GM18511 (cell line): ENCODE measurements at regions not wholly inside any gene's neighbourhood (a gene's known extent, or its start where the extent isn't known, plus 50 kb on each side); places are given as distances from the start of the nearest gene placed in this dataset.

Experiments
- ATAC-seq: cut with Tn5 transposase; IDR thresholded peaks from one replicate; pipeline ENCODE4 v1.9.1; 2021; ENCODE audit warnings: mild to moderate bottlenecking, moderate library complexity; ENCODE audit not compliant: unreplicated experiment

- ATAC-seq = no peak
These were observed 584.8 kb downstream of the PLA2G4A start for GRCh38 chr1:187413405-187414169.

GRCh38 chr1:187415065-187415464, 586.3 kb downstream of the PLA2G4A start:
- ATAC-seq = no peak

GRCh38 chr1:187417520-187417919, 588.8 kb downstream of the PLA2G4A start:
- no peak for ATAC-seq

GRCh38 chr1:187433598-187433997, 604.8 kb downstream of the PLA2G4A start:
- no peak for ATAC-seq

GRCh38 chr1:187442603-187443002, 613.9 kb downstream of the PLA2G4A start:
- ATAC-seq = no peak

- ATAC-seq = no peak
These were observed 615.2 kb downstream of the PLA2G4A start for GRCh38 chr1:187443939-187444338.

GRCh38 chr1:187445066-187445465, 616.3 kb downstream of the PLA2G4A start:
- no peak for ATAC-seq

- ATAC-seq = no peak
These were observed 622.5 kb downstream of the PLA2G4A start for GRCh38 chr1:187451238-187451637.

GRCh38 chr1:187454010-187454409, 625.3 kb downstream of the PLA2G4A start:
- ATAC-seq = no peak

GRCh38 chr1:187456446-187456845, 627.7 kb downstream of the PLA2G4A start:
- no peak for ATAC-seq

GRCh38 chr1:187460093-187460492, 631.3 kb downstream of the PLA2G4A start:
- no peak for ATAC-seq

- no peak for ATAC-seq
These were observed 635.6 kb downstream of the PLA2G4A start for GRCh38 chr1:187464320-187464719.

- no peak for ATAC-seq
These were observed 636.7 kb downstream of the PLA2G4A start for GRCh38 chr1:187465441-187465840.

GRCh38 chr1:187469836-187470235, 641.1 kb downstream of the PLA2G4A start:
- no peak for ATAC-seq

- no peak for ATAC-seq
These were observed 642.8 kb downstream of the PLA2G4A start for GRCh38 chr1:187471555-187471954.

GRCh38 chr1:187474336-187474735, 645.6 kb downstream of the PLA2G4A start:
- no peak for ATAC-seq

- no peak for ATAC-seq
These were observed 647.9 kb downstream of the PLA2G4A start for GRCh38 chr1:187476671-187477070.

GRCh38 chr1:187477103-187477502, 648.4 kb downstream of the PLA2G4A start:
- ATAC-seq = no peak

GRCh38 chr1:187477535-187477934, 648.8 kb downstream of the PLA2G4A start:
- ATAC-seq = no peak

GRCh38 chr1:187481581-187482148, 652.9 kb downstream of the PLA2G4A start:
- ATAC-seq = no peak

- ATAC-seq = no peak
These were observed 661.5 kb downstream of the PLA2G4A start for GRCh38 chr1:187490266-187490665.

- ATAC-seq = no peak
These were observed 662.5 kb downstream of the PLA2G4A start for GRCh38 chr1:187491082-187491720.
